NB4 (cell line): ENCODE measurements at regions not wholly inside any gene's neighbourhood (a gene's known extent, or its start where the extent isn't known, plus 50 kb on each side); places are given as distances from the start of the nearest gene placed in this dataset.

Experiments used
- DNase-seq: peaks from one replicate; pipeline ENCODE4 v3.0.0; 2010; ENCODE audit warnings: low read depth
- H3K4me3 ChIP-seq: one replicate; pipeline ENCODE4 v1.5.1; 2011; ENCODE audit warnings: mild to moderate bottlenecking, low read depth, low read length, moderate library complexity
- CTCF ChIP-seq: IDR thresholded peaks from one replicate; pipeline ENCODE4 v1.5.1; 2012; ENCODE audit warnings: low read depth, low read length
- MAX ChIP-seq: IDR thresholded peaks from 2 replicates; pipeline ENCODE4 v1.6.1; 2011; ENCODE audit warnings: low read depth, low read length
- MYC ChIP-seq: IDR thresholded peaks from 2 replicates; pipeline ENCODE4 v1.6.1; 2011; ENCODE audit warnings: low read depth, low read length
- POLR2A ChIP-seq: IDR thresholded peaks from 2 replicates; pipeline ENCODE4 v1.6.1; 2011; ENCODE audit warnings: mild to moderate bottlenecking; ENCODE audit not compliant: insufficient read length; ENCODE audit errors: extremely low read depth

GRCh38 chr2:220114443-220114842 lies 487.0 kb downstream of the SLC4A3 start:
- H3K4me3 ChIP-seq = no peak overlapping the region
- DNase-seq = no peak
- TF ChIP-seq MAX (no peak), MYC (no peak), POLR2A (no peak), CTCF (no peak)

- H3K4me3 ChIP-seq = no peak overlapping the region
- TF ChIP-seq POLR2A (no peak), MAX (no peak), MYC (no peak), CTCF (no peak)
- no peak for DNase-seq
These were observed 489.6 kb downstream of the SLC4A3 start for GRCh38 chr2:220117025-220117424.

- DNase-seq = no peak
- TF ChIP-seq CTCF (no peak), POLR2A (no peak), MYC (no peak), MAX (no peak)
- H3K4me3 ChIP-seq = no peak overlapping the region
These were observed 492.6 kb downstream of the SLC4A3 start for GRCh38 chr2:220120041-220120440.

- TF ChIP-seq CTCF (no peak), MYC (no peak)
- H3K4me3 ChIP-seq = no peak overlapping the region
These were observed 496.3 kb downstream of the SLC4A3 start for GRCh38 chr2:220123751-220124150.

DNA sequence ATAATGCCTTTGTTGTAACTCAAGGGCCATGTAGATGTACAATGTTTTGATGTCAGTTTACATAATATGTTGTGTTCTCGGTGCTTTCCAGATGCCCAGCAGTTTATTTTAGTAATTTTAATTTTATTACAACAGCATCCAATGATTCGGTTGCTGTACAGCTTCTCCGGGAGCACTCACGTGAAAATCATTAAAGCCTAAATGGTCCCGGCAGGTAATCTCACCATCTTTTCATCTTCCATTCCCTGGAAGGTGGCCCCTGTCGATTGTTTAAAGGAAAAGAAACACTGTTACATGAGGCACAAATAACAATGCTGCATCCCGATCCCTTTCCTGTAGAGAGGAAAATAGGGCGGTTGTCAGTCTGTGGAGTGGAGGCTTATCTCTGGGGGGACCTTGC lies 498.1 kb downstream of the SLC4A3 start:
- no peak for DNase-seq
- no peak for TF ChIP-seq MYC
- TF ChIP-seq POLR2A = no peak
- TF ChIP-seq CTCF = no peak
- TF ChIP-seq MAX = no peak
- H3K4me3 ChIP-seq = no peak overlapping the region

More at GRCh38 chr2:220123751-220124150, 496.3 kb downstream of the SLC4A3 start:
- DNase-seq = no peak

DNA sequence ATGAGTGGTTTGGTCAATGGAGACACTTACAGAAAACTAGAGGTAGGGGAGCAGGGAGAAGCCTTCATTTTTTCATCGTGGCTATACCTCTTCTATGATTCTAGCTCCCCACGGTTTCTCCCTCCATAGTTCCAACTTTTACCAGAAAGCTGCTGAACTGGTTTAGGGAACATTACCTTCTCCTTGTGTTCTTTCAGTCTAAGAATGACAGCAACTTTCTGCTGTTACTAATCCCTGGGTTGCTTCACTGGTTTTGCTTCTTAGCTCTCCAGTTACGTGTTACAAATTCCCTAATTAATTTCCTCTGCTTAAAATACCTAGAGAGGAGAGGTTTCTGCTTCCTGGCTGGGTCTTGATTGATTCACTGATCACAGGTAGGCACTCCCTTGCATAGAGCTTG lies 499.9 kb downstream of the SLC4A3 start:
- DNase-seq = no peak
- no peak overlapping the region for H3K4me3 ChIP-seq
- no peak for TF ChIP-seq MYC
- TF ChIP-seq MAX = no peak
- no peak for TF ChIP-seq POLR2A
- no peak for TF ChIP-seq CTCF
